ENCODE measurements at regions not wholly inside any gene's neighbourhood (a gene's known extent, or its start where the extent isn't known, plus 50 kb on each side); places are given as distances from the start of the nearest gene placed in this dataset.

DNA sequence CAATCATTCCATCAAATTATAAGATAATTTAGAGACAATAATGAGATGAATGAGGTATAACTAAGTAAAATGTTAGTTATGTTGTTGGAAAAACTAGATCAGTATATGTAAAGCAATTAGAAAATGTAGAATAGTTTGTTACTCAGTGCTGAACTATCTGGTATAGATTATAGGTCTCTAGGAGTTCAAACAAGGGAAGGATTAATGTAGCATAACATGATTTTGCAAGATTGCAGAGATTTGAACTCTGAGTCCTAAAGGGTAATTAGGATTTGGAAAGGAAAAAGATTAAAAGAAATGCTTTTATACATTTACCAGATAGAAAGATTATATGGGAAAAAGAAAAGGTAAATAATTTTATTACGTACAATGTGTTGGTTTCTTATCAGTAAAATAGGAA, 246.3 kb downstream of the KCNC2 start:
- no peaks in the 10 kb centered on the region for H3K9me3 ChIP-seq (ENCODE audit: control insufficient read depth, insufficient read depth, low read depth, low read length)
- ChIA-PET CTCF (no interaction called here), POLR2A (no interaction called here)
- TF ChIP-seq SIN3A (IDR thresholded peaks at IDR 0.05; ENCODE audit: borderline replicate concordance, insufficient read depth, low read depth, low read length) (no peak), TCF7L2 (IDR thresholded peaks at IDR 0.05; ENCODE audit: low read depth, low read length) (no peak)
- BruUV-seq (replicated peaks), result no TSS peak
- H3K36me3 ChIP-seq (ENCODE audit: control insufficient read depth, insufficient read depth, low read length), result no peaks in the 10 kb centered on the region
- DNase-seq (ENCODE audit: low read depth, low spot score), result no peak
- H3K4me3 ChIP-seq (ENCODE audit: low read depth in 2 of 2, low read length in 2 of 2), result no peak overlapping the region
- H3K27me3 ChIP-seq (ENCODE audit: control insufficient read depth, insufficient read depth, low read length), result no peaks in the 10 kb centered on the region
- no peak for ATAC-seq
- H3K4me1 ChIP-seq (ENCODE audit: control insufficient read depth, insufficient read depth, low read length), result no peaks in the 10 kb centered on the region
- in situ Hi-C loops (cut with HindIII; ENCODE audit: low pct_unique_long_range_greater_than_20kb, low sequenced_read_pairs) (no loop called here), intact Hi-C loops (cut with micrococcal nuclease; ENCODE audit: unreplicated experiment) (no loop called here)
- H3K27ac ChIP-seq (ENCODE audit: low read length), result no peak overlapping the region

- no peaks in the 10 kb centered on the region for H3K27me3 ChIP-seq (ENCODE audit: control insufficient read depth, insufficient read depth, low read length)
- in situ Hi-C loops (cut with HindIII; ENCODE audit: low pct_unique_long_range_greater_than_20kb, low sequenced_read_pairs) (no loop called here), intact Hi-C loops (cut with micrococcal nuclease; ENCODE audit: unreplicated experiment) (no loop called here)
- no peak for ATAC-seq
- TF ChIP-seq TCF7L2 (IDR thresholded peaks at IDR 0.05; ENCODE audit: low read depth, low read length) (no peak), POLR2AphosphoS5 (IDR thresholded peaks at IDR 0.05; ENCODE audit: low read depth, low read length) (no peak)
- TF ChIP-seq, protein P1, sequence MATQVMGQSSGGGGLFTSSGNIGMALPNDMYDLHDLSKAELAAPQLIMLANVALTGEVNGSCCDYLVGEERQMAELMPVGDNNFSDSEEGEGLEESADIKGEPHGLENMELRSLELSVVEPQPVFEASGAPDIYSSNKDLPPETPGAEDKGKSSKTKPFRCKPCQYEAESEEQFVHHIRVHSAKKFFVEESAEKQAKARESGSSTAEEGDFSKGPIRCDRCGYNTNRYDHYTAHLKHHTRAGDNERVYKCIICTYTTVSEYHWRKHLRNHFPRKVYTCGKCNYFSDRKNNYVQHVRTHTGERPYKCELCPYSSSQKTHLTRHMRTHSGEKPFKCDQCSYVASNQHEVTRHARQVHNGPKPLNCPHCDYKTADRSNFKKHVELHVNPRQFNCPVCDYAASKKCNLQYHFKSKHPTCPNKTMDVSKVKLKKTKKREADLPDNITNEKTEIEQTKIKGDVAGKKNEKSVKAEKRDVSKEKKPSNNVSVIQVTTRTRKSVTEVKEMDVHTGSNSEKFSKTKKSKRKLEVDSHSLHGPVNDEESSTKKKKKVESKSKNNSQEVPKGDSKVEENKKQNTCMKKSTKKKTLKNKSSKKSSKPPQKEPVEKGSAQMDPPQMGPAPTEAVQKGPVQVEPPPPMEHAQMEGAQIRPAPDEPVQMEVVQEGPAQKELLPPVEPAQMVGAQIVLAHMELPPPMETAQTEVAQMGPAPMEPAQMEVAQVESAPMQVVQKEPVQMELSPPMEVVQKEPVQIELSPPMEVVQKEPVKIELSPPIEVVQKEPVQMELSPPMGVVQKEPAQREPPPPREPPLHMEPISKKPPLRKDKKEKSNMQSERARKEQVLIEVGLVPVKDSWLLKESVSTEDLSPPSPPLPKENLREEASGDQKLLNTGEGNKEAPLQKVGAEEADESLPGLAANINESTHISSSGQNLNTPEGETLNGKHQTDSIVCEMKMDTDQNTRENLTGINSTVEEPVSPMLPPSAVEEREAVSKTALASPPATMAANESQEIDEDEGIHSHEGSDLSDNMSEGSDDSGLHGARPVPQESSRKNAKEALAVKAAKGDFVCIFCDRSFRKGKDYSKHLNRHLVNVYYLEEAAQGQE (IDR thresholded peaks at IDR 0.05; ENCODE audit: insufficient read depth in 1 of 2, low read depth in 2 of 2, low read length in 1 of 2), result no peak
- H3K9me3 ChIP-seq (ENCODE audit: control insufficient read depth, insufficient read depth, low read depth, low read length), result no peaks in the 10 kb centered on the region
- ChIA-PET CTCF (no interaction called here), POLR2A (no interaction called here)
- no peaks in the 10 kb centered on the region for H3K4me1 ChIP-seq (ENCODE audit: control insufficient read depth, insufficient read depth, low read length)
- no peaks in the 10 kb centered on the region for H3K36me3 ChIP-seq (ENCODE audit: control insufficient read depth, insufficient read depth, low read length)
- no peak overlapping the region for H3K4me3 ChIP-seq (ENCODE audit: low read depth in 2 of 2, low read length in 2 of 2)
- BruUV-seq (replicated peaks), result no TSS peak
- no peak for DNase-seq (ENCODE audit: low read depth, low spot score)
- no peak overlapping the region for H3K27ac ChIP-seq (ENCODE audit: low read length)
These were observed 245.7 kb downstream of the KCNC2 start for GRCh38 chr12:74963867-74964331.

GRCh38 chr12:74964390-74964789, 245.2 kb downstream of the KCNC2 start:
- in situ Hi-C loops (cut with HindIII; ENCODE audit: low pct_unique_long_range_greater_than_20kb, low sequenced_read_pairs), result no loop called here

More at GRCh38 chr12:74964390-74964789, 245.2 kb downstream of the KCNC2 start:
- TF ChIP-seq, protein P1 (IDR thresholded peaks at IDR 0.05; ENCODE audit: insufficient read depth in 1 of 2, low read depth in 2 of 2, low read length in 1 of 2), result no peak
- TF ChIP-seq, protein P2, sequence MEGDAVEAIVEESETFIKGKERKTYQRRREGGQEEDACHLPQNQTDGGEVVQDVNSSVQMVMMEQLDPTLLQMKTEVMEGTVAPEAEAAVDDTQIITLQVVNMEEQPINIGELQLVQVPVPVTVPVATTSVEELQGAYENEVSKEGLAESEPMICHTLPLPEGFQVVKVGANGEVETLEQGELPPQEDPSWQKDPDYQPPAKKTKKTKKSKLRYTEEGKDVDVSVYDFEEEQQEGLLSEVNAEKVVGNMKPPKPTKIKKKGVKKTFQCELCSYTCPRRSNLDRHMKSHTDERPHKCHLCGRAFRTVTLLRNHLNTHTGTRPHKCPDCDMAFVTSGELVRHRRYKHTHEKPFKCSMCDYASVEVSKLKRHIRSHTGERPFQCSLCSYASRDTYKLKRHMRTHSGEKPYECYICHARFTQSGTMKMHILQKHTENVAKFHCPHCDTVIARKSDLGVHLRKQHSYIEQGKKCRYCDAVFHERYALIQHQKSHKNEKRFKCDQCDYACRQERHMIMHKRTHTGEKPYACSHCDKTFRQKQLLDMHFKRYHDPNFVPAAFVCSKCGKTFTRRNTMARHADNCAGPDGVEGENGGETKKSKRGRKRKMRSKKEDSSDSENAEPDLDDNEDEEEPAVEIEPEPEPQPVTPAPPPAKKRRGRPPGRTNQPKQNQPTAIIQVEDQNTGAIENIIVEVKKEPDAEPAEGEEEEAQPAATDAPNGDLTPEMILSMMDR (IDR thresholded peaks at IDR 0.05), result no peak
- TF ChIP-seq POLR2AphosphoS5 (IDR thresholded peaks at IDR 0.05; ENCODE audit: low read depth, low read length), result no peak
- TF ChIP-seq SIN3A (IDR thresholded peaks at IDR 0.05; ENCODE audit: borderline replicate concordance, insufficient read depth, low read depth, low read length), result no peak
- TF ChIP-seq TCF7L2 (IDR thresholded peaks at IDR 0.05; ENCODE audit: low read depth, low read length), result no peak
- DNase-seq (ENCODE audit: low read depth, low spot score), result no peak
- ChIA-PET POLR2A (no interaction called here), CTCF (no interaction called here)
- no TSS peak for BruUV-seq (replicated peaks)
- no peak overlapping the region for H3K4me3 ChIP-seq (ENCODE audit: low read depth in 2 of 2, low read length in 2 of 2)
- intact Hi-C loops (cut with micrococcal nuclease; ENCODE audit: unreplicated experiment), result no loop called here
- H3K27me3 ChIP-seq (ENCODE audit: control insufficient read depth, insufficient read depth, low read length), result no peaks in the 10 kb centered on the region
- H3K4me1 ChIP-seq (ENCODE audit: control insufficient read depth, insufficient read depth, low read length), result no peaks in the 10 kb centered on the region
- H3K9me3 ChIP-seq (ENCODE audit: control insufficient read depth, insufficient read depth, low read depth, low read length), result no peaks in the 10 kb centered on the region
- no peaks in the 10 kb centered on the region for H3K36me3 ChIP-seq (ENCODE audit: control insufficient read depth, insufficient read depth, low read length)
- ATAC-seq, result no peak
- no peak overlapping the region for H3K27ac ChIP-seq (ENCODE audit: low read length)
